BJ (cell line): ENCODE measurements at regions not wholly inside any gene's neighbourhood (a gene's known extent, or its start where the extent isn't known, plus 50 kb on each side); places are given as distances from the start of the nearest gene placed in this dataset.

Experiments
- CTCF ChIA-PET: fragments of 350-600 bp; formaldehyde crosslinking; extraction: SDS; loops from one replicate; lab custom pipeline; 2021; ENCODE audit warnings: antibody characterized with exemption, inconsistent platforms; lab: Yijun Ruan, JAX
- POLR2A ChIA-PET: fragments of 300-600 bp; sonication (Branson Sonifier 250); formaldehyde crosslinking; extraction: SDS; loops from one replicate; lab custom pipeline; 2021; ENCODE audit warnings: antibody characterized with exemption; lab: Charles Lee
- DNase-seq: peaks from one replicate; pipeline ENCODE4 v3.0.0-alpha.2; 2011; ENCODE audit warnings: low read depth
- H3K27me3 ChIP-seq: 2 replicates; pipeline ENCODE4 v1.6.0; 2011; ENCODE audit warnings: low read length; ENCODE audit not compliant: control insufficient read depth, insufficient read depth
- H3K36me3 ChIP-seq: 2 replicates; pipeline ENCODE4 v1.5.1; 2011; ENCODE audit warnings: low read length; ENCODE audit not compliant: control insufficient read depth, insufficient read depth
- H3K4me3 ChIP-seq: 2 replicates; pipeline ENCODE4 v1.5.1; 2011; ENCODE audit warnings: low read depth, mild to moderate bottlenecking, control low read depth, low read length
- CTCF ChIP-seq: IDR thresholded peaks from 2 replicates; pipeline ENCODE4 v1.5.1; 2011; ENCODE audit warnings: low read depth, mild to moderate bottlenecking, control low read depth, inconsistent platforms, low read length, moderate library complexity; ENCODE audit not compliant: insufficient read depth

DNA sequence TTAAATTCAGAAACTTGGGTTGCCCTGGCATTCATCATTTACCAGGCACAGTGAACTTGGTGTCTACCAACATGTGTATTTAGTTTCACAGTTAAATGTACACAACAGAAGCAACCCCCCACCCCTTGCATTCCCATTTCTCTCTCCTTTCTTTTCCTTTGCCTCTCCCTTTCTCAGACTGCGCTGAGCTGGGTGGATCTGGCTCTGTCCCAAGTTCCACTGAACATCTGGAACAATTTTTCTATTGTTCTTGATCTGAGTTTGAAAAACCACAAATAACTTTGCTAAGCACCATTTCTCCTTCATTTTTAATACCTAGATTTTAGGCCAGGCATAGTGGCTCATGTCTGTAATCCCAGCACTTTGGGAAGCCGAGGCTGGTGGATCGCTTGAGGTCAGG, 242.2 kb downstream of the ABHD5 start:
- no peak for TF ChIP-seq CTCF
- Histone ChIP-seq H3K36me3 (no peaks in the 10 kb centered on the region), H3K4me3 (no peak overlapping the region), H3K27me3 (peaks cover 4% of the 10 kb centered on the region; the same call in 1 of the 2 replicates)
- POLR2A ChIA-PET, result interaction anchor here (0.6 kb wide), 1 partner anchor 274 kb away, joined by 3 read pairs; no protein-coding TSS in a partner anchor
- CTCF ChIA-PET, result interaction anchor here (0.7 to 0.9 kb wide), 2 partner anchors 211 to 390 kb away, joined by 3 to 6 read pairs; no protein-coding TSS in a partner anchor
- no peak for DNase-seq

- Histone ChIP-seq H3K36me3 (no peaks in the 10 kb centered on the region), H3K27me3 (peaks cover 5% of the 10 kb centered on the region), H3K4me3 (no peak overlapping the region)
- ChIA-PET POLR2A (no interaction called here), CTCF (no interaction called here)
- no peak for TF ChIP-seq CTCF
- DNase-seq, result no peak
Measured at GRCh38 chr3:43948013-43948412, 257.3 kb downstream of the ABHD5 start.

DNA sequence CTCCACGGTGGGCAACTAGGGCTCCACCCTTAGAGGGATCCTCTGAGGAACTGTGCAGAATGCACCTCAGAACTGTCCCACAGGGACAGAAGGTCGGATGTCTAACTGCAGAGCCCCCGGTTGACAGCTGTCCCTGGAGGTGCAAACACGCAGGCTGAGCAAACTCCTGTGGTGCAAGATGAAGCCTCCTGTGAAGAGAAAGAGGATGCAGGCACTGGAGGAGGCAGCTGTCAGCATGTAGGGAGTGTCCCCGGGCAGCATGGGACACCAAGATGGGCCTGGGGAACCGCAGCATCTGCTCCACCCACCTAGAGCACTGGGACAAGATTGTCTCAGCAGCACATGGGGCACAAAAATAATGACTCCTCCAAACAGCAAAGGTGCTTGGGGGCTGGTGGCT, 258.9 kb downstream of the ABHD5 start:
- POLR2A ChIA-PET, result no interaction called here
- DNase-seq, result no peak
- CTCF ChIA-PET, result no interaction called here
- TF ChIP-seq CTCF, result no peak
- Histone ChIP-seq H3K4me3 (no peak overlapping the region), H3K27me3 (peaks cover 5% of the 10 kb centered on the region), H3K36me3 (no peaks in the 10 kb centered on the region)

DNA sequence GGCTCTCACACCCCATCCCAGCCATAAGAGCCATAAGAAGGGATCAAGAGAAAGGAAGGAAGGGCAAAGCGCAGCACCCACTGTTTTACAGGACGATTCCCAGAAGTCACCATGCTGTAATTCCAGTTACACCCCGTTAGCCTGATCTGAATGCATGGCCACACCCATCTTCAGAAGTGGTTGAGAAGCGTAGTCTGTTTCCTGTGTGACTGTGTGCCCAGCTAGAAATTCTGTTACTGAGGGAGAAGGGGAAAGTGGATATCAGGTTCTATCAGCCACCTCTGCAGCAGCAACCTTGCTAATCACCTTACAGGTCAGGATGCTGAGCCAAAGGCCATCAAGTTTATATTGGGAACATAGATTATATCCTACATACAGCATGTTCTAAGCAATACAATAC, 260.0 kb downstream of the ABHD5 start:
- H3K4me3 ChIP-seq, result no peak overlapping the region
- POLR2A ChIA-PET, result no interaction called here
- CTCF ChIA-PET, result interaction anchor here (0.8 kb wide), 1 partner anchor 19 kb away, joined by 3 read pairs; no protein-coding TSS in a partner anchor
- TF ChIP-seq CTCF, result no peak
- H3K36me3 ChIP-seq, result no peaks in the 10 kb centered on the region
- DNase-seq, result no peak
- H3K27me3 ChIP-seq, result peaks cover 9% of the 10 kb centered on the region

GRCh38 chr3:43951813-43952212, 261.1 kb downstream of the ABHD5 start:
- TF ChIP-seq CTCF, result no peak
- DNase-seq, result no peak
- Histone ChIP-seq H3K27me3 (peaks cover 13% of the 10 kb centered on the region), H3K36me3 (no peaks in the 10 kb centered on the region), H3K4me3 (no peak overlapping the region)
- ChIA-PET POLR2A (no interaction called here), CTCF (no interaction called here)
